Chondrocyte (in vitro differentiated cells): ENCODE measurements at regions not wholly inside any gene's neighbourhood (a gene's known extent, or its start where the extent isn't known, plus 50 kb on each side); places are given as distances from the start of the nearest gene placed in this dataset.

ENCODE experiments used
- DNase-seq: peaks from one replicate; pipeline ENCODE4 v3.0.0; 2021; ENCODE audit warnings: mixed read lengths, low spot score
- H3K27ac Mint-ChIP-seq: one replicate; pipeline ENCODE4 v1.8.0; 2021; ENCODE audit warnings: mild to moderate bottlenecking, moderate library complexity, mixed read lengths; ENCODE audit not compliant: unreplicated experiment
- H3K27me3 Mint-ChIP-seq: 2 replicates; pipeline ENCODE4 v1.8.0; 2021; ENCODE audit warnings: low read depth, mixed read lengths
- H3K36me3 Mint-ChIP-seq: 2 replicates; pipeline ENCODE4 v1.8.0; 2021; ENCODE audit warnings: low read depth, mixed read lengths
- H3K4me1 Mint-ChIP-seq: 2 replicates; pipeline ENCODE4 v1.8.0; 2021; ENCODE audit warnings: low read depth, mild to moderate bottlenecking, mixed read lengths
- H3K4me3 Mint-ChIP-seq: one replicate; pipeline ENCODE4 v1.8.0; 2021; ENCODE audit warnings: mild to moderate bottlenecking, moderate library complexity, mixed read lengths; ENCODE audit not compliant: unreplicated experiment
- H3K9me3 Mint-ChIP-seq: 2 replicates; pipeline ENCODE4 v1.8.0; 2021; ENCODE audit warnings: low read depth, mixed read lengths
- CTCF ChIP-seq: fragments of 200-600 bp; sonication (generic); IDR thresholded peaks from 2 replicates; pipeline ENCODE4 v1.5.0; 2021; ENCODE audit warnings: antibody characterized with exemption, mild to moderate bottlenecking, moderate library complexity

- H3K27me3 Mint-ChIP-seq = peaks cover 19% of the 10 kb centered on the region
- H3K36me3 Mint-ChIP-seq = no peaks in the 10 kb centered on the region
- H3K4me1 Mint-ChIP-seq = no peaks in the 10 kb centered on the region
- no peaks in the 10 kb centered on the region for H3K9me3 Mint-ChIP-seq
- H3K27ac Mint-ChIP-seq = no peak overlapping the region
- no peak overlapping the region for H3K4me3 Mint-ChIP-seq
- DNase-seq = no peak
- no peak for TF ChIP-seq CTCF
Measured at GRCh38 chr4:8783736-8784135, 87.9 kb downstream of the HMX1 start.

- TF ChIP-seq CTCF = no peak
- no peaks in the 10 kb centered on the region for H3K9me3 Mint-ChIP-seq
- H3K36me3 Mint-ChIP-seq = no peaks in the 10 kb centered on the region
- no peak overlapping the region for H3K27ac Mint-ChIP-seq
- H3K27me3 Mint-ChIP-seq = peaks cover 10% of the 10 kb centered on the region
- H3K4me1 Mint-ChIP-seq = no peaks in the 10 kb centered on the region
- DNase-seq = no peak
- H3K4me3 Mint-ChIP-seq = no peak overlapping the region
Measured at GRCh38 chr4:8782135-8782534, 89.5 kb downstream of the HMX1 start.

DNA sequence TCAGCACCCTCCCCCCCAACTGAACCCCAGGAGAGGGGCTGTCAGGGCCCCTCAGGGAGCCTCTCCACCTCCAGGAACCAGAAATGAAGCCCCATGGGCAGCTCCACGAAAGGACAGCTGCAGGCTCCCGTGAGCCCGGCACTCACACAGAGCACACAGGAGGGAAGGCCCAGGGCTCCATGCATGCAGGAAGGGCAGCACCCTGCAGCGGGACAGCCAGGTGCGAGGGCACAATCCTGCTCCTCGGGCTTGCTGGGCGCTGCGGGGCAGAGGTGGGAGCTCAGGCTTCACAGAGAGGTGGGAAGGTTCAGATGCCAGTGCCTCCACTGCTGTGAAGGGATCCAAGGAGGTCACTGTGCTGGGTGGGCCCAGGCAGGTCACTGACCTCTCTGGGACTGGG lies 90.0 kb downstream of the HMX1 start:
- no peak for TF ChIP-seq CTCF
- Mint-ChIP-seq H3K4me1 (no peaks in the 10 kb centered on the region), H3K36me3 (no peaks in the 10 kb centered on the region), H3K4me3 (no peak overlapping the region), H3K27ac (no peak overlapping the region), H3K9me3 (no peaks in the 10 kb centered on the region), H3K27me3 (peaks cover 6% of the 10 kb centered on the region)
- DNase-seq = no peak

GRCh38 chr4:8780596-8781368 lies 90.9 kb downstream of the HMX1 start:
- H3K9me3 Mint-ChIP-seq = no peaks in the 10 kb centered on the region
- no peak overlapping the region for H3K27ac Mint-ChIP-seq
- H3K27me3 Mint-ChIP-seq = peaks cover 2% of the 10 kb centered on the region
- no peaks in the 10 kb centered on the region for H3K36me3 Mint-ChIP-seq
- H3K4me1 Mint-ChIP-seq = no peaks in the 10 kb centered on the region
- H3K4me3 Mint-ChIP-seq = no peak overlapping the region
- no peak for DNase-seq
- TF ChIP-seq CTCF = no peak

DNA sequence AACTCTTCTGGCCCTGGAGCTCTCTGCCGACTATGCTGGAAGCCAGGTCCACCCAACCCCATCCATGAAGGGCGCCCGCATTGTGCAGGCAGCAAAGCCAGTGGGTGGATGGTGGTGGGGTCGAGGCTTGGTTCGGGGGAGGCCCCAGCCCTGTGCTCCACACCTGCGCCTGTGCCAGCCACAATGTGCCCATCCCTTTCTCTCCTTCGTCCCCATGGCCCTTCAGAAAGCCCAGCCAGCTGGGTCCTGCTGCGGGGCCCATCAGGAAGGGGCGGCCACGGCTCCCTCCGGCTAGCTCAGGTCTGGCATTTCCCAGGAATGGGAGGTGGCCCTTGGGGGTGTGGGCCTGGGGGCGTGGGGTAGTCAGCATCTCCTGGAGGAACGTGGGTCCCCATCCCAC lies 91.6 kb downstream of the HMX1 start:
- Mint-ChIP-seq H3K27me3 (no peaks in the 10 kb centered on the region), H3K4me1 (no peaks in the 10 kb centered on the region), H3K4me3 (no peak overlapping the region), H3K36me3 (no peaks in the 10 kb centered on the region), H3K27ac (no peak overlapping the region), H3K9me3 (no peaks in the 10 kb centered on the region)
- DNase-seq = no peak
- no peak for TF ChIP-seq CTCF
